ENCODE measurements at regions not wholly inside any gene's neighbourhood (a gene's known extent, or its start where the extent isn't known, plus 50 kb on each side); places are given as distances from the start of the nearest gene placed in this dataset.

- Histone ChIP-seq H3K36me3 (ENCODE audit: low read depth) (no peaks in the 10 kb centered on the region), H3K9me2 (ENCODE audit: insufficient read depth) (no peaks in the 10 kb centered on the region), H2AFZ (no peak overlapping the region), H3K4me3 (no peak overlapping the region), H3K27ac (no peak overlapping the region), H3K9me3 (ENCODE audit: insufficient read depth, low read depth) (no peaks in the 10 kb centered on the region), H3K27me3 (ENCODE audit: insufficient read depth, low read depth) (no peaks in the 10 kb centered on the region), H3K4me2 (no peak overlapping the region), H3K4me1 (replicated peaks; ENCODE audit: insufficient read depth) (no peaks in the 10 kb centered on the region), H3F3A (ENCODE audit: insufficient read depth, low read depth) (no peaks in the 10 kb centered on the region), H4K20me1 (ENCODE audit: insufficient read depth) (no peaks in the 10 kb centered on the region), H3K79me2 (ENCODE audit: low read depth) (no peaks in the 10 kb centered on the region)
- ChIA-PET CTCF (no interaction called here), POLR2A (ENCODE audit: unreplicated experiment) (no interaction called here)
- TF ChIP-seq EZH2 (IDR thresholded peaks at IDR 0.05; ENCODE audit: low read depth) (no peak), CTCF (conservative IDR thresholded peaks at IDR 0.05) (no peak)
- DNase-seq, result no peak
- intact Hi-C loops (cut with micrococcal nuclease; ENCODE audit: unreplicated experiment), result no loop called here
- no TSS peak for BruUV-seq (replicated peaks)
Observed at GRCh38 chr6:22666021-22666420, 96.7 kb downstream of the HDGFL1 start.

- no peaks in the 10 kb centered on the region for H3K4me1 ChIP-seq (replicated peaks; ENCODE audit: insufficient read depth)
- no peak overlapping the region for H3K4me3 ChIP-seq
- POLR2A ChIA-PET (ENCODE audit: unreplicated experiment), result no interaction called here
- H3K27me3 ChIP-seq (ENCODE audit: insufficient read depth, low read depth), result no peaks in the 10 kb centered on the region
- H3K4me2 ChIP-seq, result no peak overlapping the region
- H3K9me2 ChIP-seq (ENCODE audit: insufficient read depth), result no peaks in the 10 kb centered on the region
- intact Hi-C loops (cut with micrococcal nuclease; ENCODE audit: unreplicated experiment), result no loop called here
- BruUV-seq (replicated peaks), result no TSS peak
- H3F3A ChIP-seq (ENCODE audit: insufficient read depth, low read depth), result no peaks in the 10 kb centered on the region
- H3K36me3 ChIP-seq (ENCODE audit: low read depth), result no peaks in the 10 kb centered on the region
- no peak for TF ChIP-seq EZH2 (IDR thresholded peaks at IDR 0.05; ENCODE audit: low read depth)
- no peak for TF ChIP-seq CTCF (conservative IDR thresholded peaks at IDR 0.05)
- no peak overlapping the region for H3K27ac ChIP-seq
- H3K9me3 ChIP-seq (ENCODE audit: insufficient read depth, low read depth), result no peaks in the 10 kb centered on the region
- no peaks in the 10 kb centered on the region for H3K79me2 ChIP-seq (ENCODE audit: low read depth)
- no peak for DNase-seq
- CTCF ChIA-PET, result no interaction called here
- no peak overlapping the region for H2AFZ ChIP-seq
- no peaks in the 10 kb centered on the region for H4K20me1 ChIP-seq (ENCODE audit: insufficient read depth)
Observed at GRCh38 chr6:22666586-22666985, 97.2 kb downstream of the HDGFL1 start.

GRCh38 chr6:22667855-22668254 lies 98.5 kb downstream of the HDGFL1 start:
- no peaks in the 10 kb centered on the region for H3K27me3 ChIP-seq (ENCODE audit: insufficient read depth, low read depth)
- no peak overlapping the region for H2AFZ ChIP-seq
- ChIA-PET POLR2A (ENCODE audit: unreplicated experiment) (no interaction called here), CTCF (no interaction called here)
- H4K20me1 ChIP-seq (ENCODE audit: insufficient read depth), result no peaks in the 10 kb centered on the region
- no peak overlapping the region for H3K4me3 ChIP-seq
- no peaks in the 10 kb centered on the region for H3K36me3 ChIP-seq (ENCODE audit: low read depth)
- H3F3A ChIP-seq (ENCODE audit: insufficient read depth, low read depth), result no peaks in the 10 kb centered on the region
- H3K4me2 ChIP-seq, result no peak overlapping the region
- no peaks in the 10 kb centered on the region for H3K9me3 ChIP-seq (ENCODE audit: insufficient read depth, low read depth)
- intact Hi-C loops (cut with micrococcal nuclease; ENCODE audit: unreplicated experiment), result no loop called here
- no peaks in the 10 kb centered on the region for H3K9me2 ChIP-seq (ENCODE audit: insufficient read depth)
- no peak for TF ChIP-seq EZH2 (IDR thresholded peaks at IDR 0.05; ENCODE audit: low read depth)
- TF ChIP-seq CTCF (conservative IDR thresholded peaks at IDR 0.05), result no peak
- H3K27ac ChIP-seq, result no peak overlapping the region
- BruUV-seq (replicated peaks), result no TSS peak
- DNase-seq, result no peak
- H3K4me1 ChIP-seq (replicated peaks; ENCODE audit: insufficient read depth), result no peaks in the 10 kb centered on the region
- no peaks in the 10 kb centered on the region for H3K79me2 ChIP-seq (ENCODE audit: low read depth)
